GM12892 (cell line): ENCODE measurements at regions not wholly inside any gene's neighbourhood (a gene's known extent, or its start where the extent isn't known, plus 50 kb on each side); places are given as distances from the start of the nearest gene placed in this dataset.

Source experiments
- POLR2AphosphoS5 ChIP-seq: IDR thresholded peaks from 2 replicates; pipeline ENCODE4 v1.6.1; 2011; ENCODE audit warnings: low read depth, low read length, control low read depth
- TAF1 ChIP-seq: IDR thresholded peaks from 2 replicates; pipeline ENCODE4 v1.6.1; 2011; ENCODE audit warnings: low read depth, mild to moderate bottlenecking, control low read depth, low read length, borderline replicate concordance

DNA sequence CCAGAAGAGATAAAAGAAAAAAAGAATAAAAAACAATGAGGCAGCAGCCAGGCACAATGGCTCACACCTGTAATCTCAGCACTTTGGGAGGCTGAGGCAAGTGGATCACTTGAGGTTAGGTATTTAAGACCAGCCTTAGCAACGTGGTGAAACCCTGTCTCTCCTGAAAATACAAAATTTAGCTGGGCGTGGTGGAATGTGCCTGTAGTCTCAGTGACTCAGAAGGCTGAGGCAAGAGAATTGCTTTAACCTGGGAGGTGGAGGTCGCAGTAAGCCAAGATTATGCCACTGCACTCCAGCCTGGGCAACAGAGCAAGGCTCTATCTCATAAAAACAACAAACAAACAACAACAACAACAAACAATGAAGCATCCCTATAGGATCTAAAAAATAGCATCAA, 121.5 kb downstream of the HMHB1 start:
- TF ChIP-seq TAF1 (no peak), POLR2AphosphoS5 (no peak)
